ENCODE measurements at regions not wholly inside any gene's neighbourhood (a gene's known extent, or its start where the extent isn't known, plus 50 kb on each side); places are given as distances from the start of the nearest gene placed in this dataset.

GRCh38 chr13:37442996-37443395 is 155.6 kb downstream of the POSTN start:
- H3K9me3 ChIP-seq: no peaks in the 10 kb centered on the region
- H3K27me3 ChIP-seq: no peaks in the 10 kb centered on the region
- no peak for DNase-seq (ENCODE audit: low spot score in 2 of 2)
- 95% methylated on average over 1 of the region's 1 CpG for WGBS
- no peaks in the 10 kb centered on the region for H3K36me3 ChIP-seq
- peak overlapping the region; percentile 23 for H3K27ac ChIP-seq
- TF ChIP-seq POLR2A (IDR thresholded peaks at IDR 0.05): no peak
- TF ChIP-seq EP300 (IDR thresholded peaks at IDR 0.05): no peak
- no peak for TF ChIP-seq CTCF (IDR thresholded peaks at IDR 0.05)
- TF ChIP-seq POLR2AphosphoS5 (IDR thresholded peaks at IDR 0.05): no peak
- no peak overlapping the region for H3K4me3 ChIP-seq
- peaks cover 6% of the 10 kb centered on the region for H3K4me1 ChIP-seq

GRCh38 chr13:37435881-37436280 is 162.7 kb downstream of the POSTN start:
- no peaks in the 10 kb centered on the region for H3K9me3 ChIP-seq
- TF ChIP-seq CTCF (IDR thresholded peaks at IDR 0.05) (no peak), POLR2A (IDR thresholded peaks at IDR 0.05) (no peak), POLR2AphosphoS5 (IDR thresholded peaks at IDR 0.05) (no peak), EP300 (IDR thresholded peaks at IDR 0.05) (no peak)
- WGBS: 66% methylated on average over 1 of the region's 1 CpG

GRCh38 chr13:37433086-37433485 is 165.5 kb downstream of the POSTN start:
- Histone ChIP-seq H3K27me3 (no peaks in the 10 kb centered on the region), H3K27ac (no peak overlapping the region), H3K4me3 (no peak overlapping the region), H3K4me1 (no peaks in the 10 kb centered on the region), H3K9me3 (no peaks in the 10 kb centered on the region), H3K36me3 (no peaks in the 10 kb centered on the region)
- DNase-seq (ENCODE audit: low spot score in 2 of 2): no peak
- TF ChIP-seq POLR2AphosphoS5 (IDR thresholded peaks at IDR 0.05): no peak
- TF ChIP-seq CTCF (IDR thresholded peaks at IDR 0.05): no peak
- TF ChIP-seq EP300 (IDR thresholded peaks at IDR 0.05): no peak
- TF ChIP-seq POLR2A (IDR thresholded peaks at IDR 0.05): no peak
- 78% methylated on average over 1 of the region's 1 CpG for WGBS

More at GRCh38 chr13:37435881-37436280, 162.7 kb downstream of the POSTN start:
- no peaks in the 10 kb centered on the region for H3K27me3 ChIP-seq
- no peak for DNase-seq (ENCODE audit: low spot score in 2 of 2)
- no peaks in the 10 kb centered on the region for H3K4me1 ChIP-seq
- no peak overlapping the region for H3K4me3 ChIP-seq
- H3K36me3 ChIP-seq: no peaks in the 10 kb centered on the region
- H3K27ac ChIP-seq: no peak overlapping the region

GRCh38 chr13:37429976-37430375 is 168.6 kb downstream of the POSTN start:
- WGBS: 77% methylated on average over 2 of the region's 2 CpGs
- Histone ChIP-seq H3K4me1 (no peaks in the 10 kb centered on the region), H3K27ac (no peak overlapping the region), H3K4me3 (no peak overlapping the region), H3K36me3 (no peaks in the 10 kb centered on the region), H3K27me3 (no peaks in the 10 kb centered on the region), H3K9me3 (no peaks in the 10 kb centered on the region)
- DNase-seq (ENCODE audit: low spot score in 2 of 2): no peak
- no peak for TF ChIP-seq EP300 (IDR thresholded peaks at IDR 0.05)
- no peak for TF ChIP-seq POLR2A (IDR thresholded peaks at IDR 0.05)
- TF ChIP-seq POLR2AphosphoS5 (IDR thresholded peaks at IDR 0.05): no peak
- TF ChIP-seq CTCF (IDR thresholded peaks at IDR 0.05): no peak

GRCh38 chr13:37427843-37428494 is 170.6 kb downstream of the POSTN start:
- Histone ChIP-seq H3K4me1 (no peaks in the 10 kb centered on the region), H3K27ac (no peak overlapping the region), H3K36me3 (no peaks in the 10 kb centered on the region), H3K4me3 (no peak overlapping the region), H3K9me3 (no peaks in the 10 kb centered on the region), H3K27me3 (no peaks in the 10 kb centered on the region)
- WGBS: 58% methylated on average over 3 of the region's 3 CpGs
- TF ChIP-seq POLR2A (IDR thresholded peaks at IDR 0.05) (no peak), EP300 (IDR thresholded peaks at IDR 0.05) (no peak), POLR2AphosphoS5 (IDR thresholded peaks at IDR 0.05) (no peak), CTCF (IDR thresholded peaks at IDR 0.05) (no peak)
- DNase-seq (ENCODE audit: low spot score in 2 of 2): no peak
